ENCODE measurements at regions not wholly inside any gene's neighbourhood (a gene's known extent, or its start where the extent isn't known, plus 50 kb on each side); places are given as distances from the start of the nearest gene placed in this dataset.

- TF ChIP-seq, protein P1, sequence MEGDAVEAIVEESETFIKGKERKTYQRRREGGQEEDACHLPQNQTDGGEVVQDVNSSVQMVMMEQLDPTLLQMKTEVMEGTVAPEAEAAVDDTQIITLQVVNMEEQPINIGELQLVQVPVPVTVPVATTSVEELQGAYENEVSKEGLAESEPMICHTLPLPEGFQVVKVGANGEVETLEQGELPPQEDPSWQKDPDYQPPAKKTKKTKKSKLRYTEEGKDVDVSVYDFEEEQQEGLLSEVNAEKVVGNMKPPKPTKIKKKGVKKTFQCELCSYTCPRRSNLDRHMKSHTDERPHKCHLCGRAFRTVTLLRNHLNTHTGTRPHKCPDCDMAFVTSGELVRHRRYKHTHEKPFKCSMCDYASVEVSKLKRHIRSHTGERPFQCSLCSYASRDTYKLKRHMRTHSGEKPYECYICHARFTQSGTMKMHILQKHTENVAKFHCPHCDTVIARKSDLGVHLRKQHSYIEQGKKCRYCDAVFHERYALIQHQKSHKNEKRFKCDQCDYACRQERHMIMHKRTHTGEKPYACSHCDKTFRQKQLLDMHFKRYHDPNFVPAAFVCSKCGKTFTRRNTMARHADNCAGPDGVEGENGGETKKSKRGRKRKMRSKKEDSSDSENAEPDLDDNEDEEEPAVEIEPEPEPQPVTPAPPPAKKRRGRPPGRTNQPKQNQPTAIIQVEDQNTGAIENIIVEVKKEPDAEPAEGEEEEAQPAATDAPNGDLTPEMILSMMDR (IDR thresholded peaks at IDR 0.05), result no peak
- TF ChIP-seq ZNF671 (CRISPR knock-in tag; IDR thresholded peaks at IDR 0.05) (no peak), SMAD3 (CRISPR knock-in tag; IDR thresholded peaks at IDR 0.05; ENCODE audit: borderline replicate concordance) (no peak), ZNF121 (CRISPR knock-in tag; IDR thresholded peaks at IDR 0.05) (no peak), ARID4B (CRISPR knock-in tag; IDR thresholded peaks at IDR 0.05; ENCODE audit: borderline replicate concordance) (no peak), IRF2 (CRISPR knock-in tag; IDR thresholded peaks at IDR 0.05; ENCODE audit: borderline replicate concordance, low read depth) (no peak), FOXP1 (CRISPR knock-in tag; IDR thresholded peaks at IDR 0.05; ENCODE audit: borderline replicate concordance) (no peak), ESRRA (CRISPR knock-in tag; IDR thresholded peaks at IDR 0.05; ENCODE audit: borderline replicate concordance) (no peak), PREB (CRISPR knock-in tag; IDR thresholded peaks at IDR 0.05; ENCODE audit: borderline replicate concordance) (no peak)
- TF ChIP-seq, protein P2, sequence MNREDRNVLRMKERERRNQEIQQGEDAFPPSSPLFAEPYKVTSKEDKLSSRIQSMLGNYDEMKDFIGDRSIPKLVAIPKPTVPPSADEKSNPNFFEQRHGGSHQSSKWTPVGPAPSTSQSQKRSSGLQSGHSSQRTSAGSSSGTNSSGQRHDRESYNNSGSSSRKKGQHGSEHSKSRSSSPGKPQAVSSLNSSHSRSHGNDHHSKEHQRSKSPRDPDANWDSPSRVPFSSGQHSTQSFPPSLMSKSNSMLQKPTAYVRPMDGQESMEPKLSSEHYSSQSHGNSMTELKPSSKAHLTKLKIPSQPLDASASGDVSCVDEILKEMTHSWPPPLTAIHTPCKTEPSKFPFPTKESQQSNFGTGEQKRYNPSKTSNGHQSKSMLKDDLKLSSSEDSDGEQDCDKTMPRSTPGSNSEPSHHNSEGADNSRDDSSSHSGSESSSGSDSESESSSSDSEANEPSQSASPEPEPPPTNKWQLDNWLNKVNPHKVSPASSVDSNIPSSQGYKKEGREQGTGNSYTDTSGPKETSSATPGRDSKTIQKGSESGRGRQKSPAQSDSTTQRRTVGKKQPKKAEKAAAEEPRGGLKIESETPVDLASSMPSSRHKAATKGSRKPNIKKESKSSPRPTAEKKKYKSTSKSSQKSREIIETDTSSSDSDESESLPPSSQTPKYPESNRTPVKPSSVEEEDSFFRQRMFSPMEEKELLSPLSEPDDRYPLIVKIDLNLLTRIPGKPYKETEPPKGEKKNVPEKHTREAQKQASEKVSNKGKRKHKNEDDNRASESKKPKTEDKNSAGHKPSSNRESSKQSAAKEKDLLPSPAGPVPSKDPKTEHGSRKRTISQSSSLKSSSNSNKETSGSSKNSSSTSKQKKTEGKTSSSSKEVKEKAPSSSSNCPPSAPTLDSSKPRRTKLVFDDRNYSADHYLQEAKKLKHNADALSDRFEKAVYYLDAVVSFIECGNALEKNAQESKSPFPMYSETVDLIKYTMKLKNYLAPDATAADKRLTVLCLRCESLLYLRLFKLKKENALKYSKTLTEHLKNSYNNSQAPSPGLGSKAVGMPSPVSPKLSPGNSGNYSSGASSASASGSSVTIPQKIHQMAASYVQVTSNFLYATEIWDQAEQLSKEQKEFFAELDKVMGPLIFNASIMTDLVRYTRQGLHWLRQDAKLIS (CRISPR knock-in tag; IDR thresholded peaks at IDR 0.05; ENCODE audit: borderline replicate concordance), result no peak
- TF ChIP-seq, protein P3, sequence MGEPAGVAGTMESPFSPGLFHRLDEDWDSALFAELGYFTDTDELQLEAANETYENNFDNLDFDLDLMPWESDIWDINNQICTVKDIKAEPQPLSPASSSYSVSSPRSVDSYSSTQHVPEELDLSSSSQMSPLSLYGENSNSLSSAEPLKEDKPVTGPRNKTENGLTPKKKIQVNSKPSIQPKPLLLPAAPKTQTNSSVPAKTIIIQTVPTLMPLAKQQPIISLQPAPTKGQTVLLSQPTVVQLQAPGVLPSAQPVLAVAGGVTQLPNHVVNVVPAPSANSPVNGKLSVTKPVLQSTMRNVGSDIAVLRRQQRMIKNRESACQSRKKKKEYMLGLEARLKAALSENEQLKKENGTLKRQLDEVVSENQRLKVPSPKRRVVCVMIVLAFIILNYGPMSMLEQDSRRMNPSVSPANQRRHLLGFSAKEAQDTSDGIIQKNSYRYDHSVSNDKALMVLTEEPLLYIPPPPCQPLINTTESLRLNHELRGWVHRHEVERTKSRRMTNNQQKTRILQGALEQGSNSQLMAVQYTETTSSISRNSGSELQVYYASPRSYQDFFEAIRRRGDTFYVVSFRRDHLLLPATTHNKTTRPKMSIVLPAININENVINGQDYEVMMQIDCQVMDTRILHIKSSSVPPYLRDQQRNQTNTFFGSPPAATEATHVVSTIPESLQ (CRISPR knock-in tag; IDR thresholded peaks at IDR 0.05), result no peak
- TF ChIP-seq, protein P4, sequence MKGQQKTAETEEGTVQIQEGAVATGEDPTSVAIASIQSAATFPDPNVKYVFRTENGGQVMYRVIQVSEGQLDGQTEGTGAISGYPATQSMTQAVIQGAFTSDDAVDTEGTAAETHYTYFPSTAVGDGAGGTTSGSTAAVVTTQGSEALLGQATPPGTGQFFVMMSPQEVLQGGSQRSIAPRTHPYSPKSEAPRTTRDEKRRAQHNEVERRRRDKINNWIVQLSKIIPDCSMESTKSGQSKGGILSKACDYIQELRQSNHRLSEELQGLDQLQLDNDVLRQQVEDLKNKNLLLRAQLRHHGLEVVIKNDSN (CRISPR knock-in tag; IDR thresholded peaks at IDR 0.05), result no peak
- TF ChIP-seq, protein P5, sequence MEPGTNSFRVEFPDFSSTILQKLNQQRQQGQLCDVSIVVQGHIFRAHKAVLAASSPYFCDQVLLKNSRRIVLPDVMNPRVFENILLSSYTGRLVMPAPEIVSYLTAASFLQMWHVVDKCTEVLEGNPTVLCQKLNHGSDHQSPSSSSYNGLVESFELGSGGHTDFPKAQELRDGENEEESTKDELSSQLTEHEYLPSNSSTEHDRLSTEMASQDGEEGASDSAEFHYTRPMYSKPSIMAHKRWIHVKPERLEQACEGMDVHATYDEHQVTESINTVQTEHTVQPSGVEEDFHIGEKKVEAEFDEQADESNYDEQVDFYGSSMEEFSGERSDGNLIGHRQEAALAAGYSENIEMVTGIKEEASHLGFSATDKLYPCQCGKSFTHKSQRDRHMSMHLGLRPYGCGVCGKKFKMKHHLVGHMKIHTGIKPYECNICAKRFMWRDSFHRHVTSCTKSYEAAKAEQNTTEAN (CRISPR knock-in tag; IDR thresholded peaks at IDR 0.05), result no peak
These were observed 609.2 kb downstream of the LMO4 start for GRCh38 chr1:87937831-87938395.
